CD4-positive, alpha-beta T cell treated with Interleukin-6 at 100 ng/mL for 8 hours (primary cell): ENCODE measurements at regions not wholly inside any gene's neighbourhood (a gene's known extent, or its start where the extent isn't known, plus 50 kb on each side); places are given as distances from the start of the nearest gene placed in this dataset.

Experiments
- DNase-seq: peaks from one replicate; pipeline ENCODE4 v3.0.0-alpha.2; 2020; ENCODE audit warnings: mixed read lengths, low spot score

GRCh38 chr6:21648475-21649050 lies 55.0 kb downstream of the SOX4 start:
- no peak for DNase-seq

- no peak for DNase-seq
Observed at GRCh38 chr6:21653323-21653722, 59.8 kb downstream of the SOX4 start.

GRCh38 chr6:21653905-21654304 lies 60.4 kb downstream of the SOX4 start:
- no peak for DNase-seq

GRCh38 chr6:21654361-21654760 lies 60.8 kb downstream of the SOX4 start:
- no peak for DNase-seq

GRCh38 chr6:21663966-21664313 lies 70.4 kb downstream of the SOX4 start:
- no peak for DNase-seq

- no peak for DNase-seq
Observed at GRCh38 chr6:21664314-21665109, 71.0 kb downstream of the SOX4 start.

- no peak for DNase-seq
Observed at GRCh38 chr6:21665110-21665391, 71.5 kb downstream of the SOX4 start.

- no peak for DNase-seq
Observed at GRCh38 chr6:21665392-21666200, 72.0 kb downstream of the SOX4 start.

GRCh38 chr6:21666201-21666691 lies 72.7 kb downstream of the SOX4 start:
- DNase-seq: no peak

- no peak for DNase-seq
Observed at GRCh38 chr6:21666853-21667681, 73.5 kb downstream of the SOX4 start.

- DNase-seq: no peak
Observed at GRCh38 chr6:21668795-21669194, 75.2 kb downstream of the SOX4 start.

GRCh38 chr6:21676769-21677168 lies 83.2 kb downstream of the SOX4 start:
- DNase-seq: no peak

GRCh38 chr6:21678990-21679389 lies 85.4 kb downstream of the SOX4 start:
- DNase-seq: no peak

GRCh38 chr6:21679761-21680265 lies 86.3 kb downstream of the SOX4 start:
- DNase-seq: no peak

- no peak for DNase-seq
Observed at GRCh38 chr6:21680611-21681010, 87.1 kb downstream of the SOX4 start.

GRCh38 chr6:21690489-21690888 lies 96.9 kb downstream of the SOX4 start:
- DNase-seq: no peak

- no peak for DNase-seq
Observed at GRCh38 chr6:21691685-21692346, 98.3 kb downstream of the SOX4 start.

GRCh38 chr6:21692721-21693120 lies 99.2 kb downstream of the SOX4 start:
- DNase-seq: no peak

- no peak for DNase-seq
Observed at GRCh38 chr6:21694168-21694567, 100.6 kb downstream of the SOX4 start.

- DNase-seq: no peak
Observed at GRCh38 chr6:21707524-21708319, 114.2 kb downstream of the SOX4 start.

GRCh38 chr6:21708320-21708580 lies 114.7 kb downstream of the SOX4 start:
- no peak for DNase-seq
